HCT116 (cell line): ENCODE measurements at regions not wholly inside any gene's neighbourhood (a gene's known extent, or its start where the extent isn't known, plus 50 kb on each side); places are given as distances from the start of the nearest gene placed in this dataset.

ENCODE experiments used
- ATAC-seq: fragments of 200-7000 bp; cut with Tn5 transposase; 2 replicates; pipeline ENCODE4 v1.9.1; 2020; ENCODE audit warnings: mild to moderate bottlenecking, moderate library complexity
- BruUV-seq: library from RNA; stranded (reverse); fragments of 400-500 nt; replicated peaks from 2 replicates; lab custom pipeline; 2021; lab: Mats Ljungman, UMichigan
- CTCF ChIA-PET: fragments of 300-600 bp; sonication (Branson Sonifier 250); formaldehyde crosslinking; loops from one replicate; lab custom pipeline; 2021; ENCODE audit warnings: antibody characterized with exemption; lab: Charles Lee
- POLR2A ChIA-PET: fragments of 300-600, 350-600 bp; sonication (Branson Sonifier 250); formaldehyde crosslinking; loops from one replicate; lab custom pipeline; 2021; ENCODE audit warnings: antibody characterized with exemption; lab: Charles Lee
- RAD21 ChIA-PET, 2 experiments: fragments of 300-600 bp; sonication (Branson Sonifier 250); formaldehyde crosslinking; loops; one replicate each; lab custom pipeline; 2023; ENCODE audit warnings: low total read pairs in 2 of 2; ENCODE audit not compliant: uncharacterized antibody in 2 of 2, unreplicated experiment in 2 of 2, low non-redundant PET in 1 of 2; lab: Charles Lee
- DNase-seq: peaks from one replicate; pipeline ENCODE4 v3.0.0-alpha.2; 2010; ENCODE audit warnings: low read depth, low spot score
- H2AFZ ChIP-seq: fragments of 200-600 bp; shearing (Covaris generic), sonication (generic); 2 replicates; pipeline ENCODE4 v1.6.1; 2017; ENCODE audit warnings: low read depth, mixed run types, mixed read lengths, antibody characterized with exemption, low read length; ENCODE audit not compliant: poor library complexity, severe bottlenecking
- H3K27ac ChIP-seq: 2 replicates; pipeline ENCODE4 v1.5.1; 2012; ENCODE audit warnings: low read depth, low read length
- H3K27me3 ChIP-seq: fragments of 200-600 bp; sonication (generic); 2 replicates; pipeline ENCODE4 v1.6.1; 2016; ENCODE audit warnings: mixed run types, low read length, mixed read lengths; ENCODE audit not compliant: insufficient read depth
- H3K36me3 ChIP-seq, 2 experiments: fragments of 200-500 bp in 1 of 2; fragments of 200-600 bp in 1 of 2; sonication (Bioruptor generic) in 1 of 2; sonication (generic) in 1 of 2; 2 replicates each; pipeline versions ENCODE4 v1.5.1 to v1.6.1; 2014 to 2016; ENCODE audit warnings: low read length in 2 of 2, inconsistent platforms in 1 of 2, mixed read lengths in 1 of 2, mixed run types in 1 of 2; ENCODE audit not compliant: insufficient read depth in 2 of 2, control insufficient read depth in 1 of 2
- H3K4me1 ChIP-seq, 2 experiments: fragments of 200-600 bp in 1 of 2; sonication (generic) in 1 of 2; 2 replicates each; pipeline versions ENCODE4 v1.5.1 to v1.6.1; 2012 to 2017; ENCODE audit warnings: low read length in 2 of 2, inconsistent platforms in 1 of 2, mild to moderate bottlenecking in 1 of 2, mixed read lengths in 1 of 2, mixed run types in 1 of 2, moderate library complexity in 1 of 2; ENCODE audit not compliant: insufficient read depth in 2 of 2, control insufficient read depth in 1 of 2
- H3K4me2 ChIP-seq: fragments of 200-600 bp; sonication (generic); 2 replicates; pipeline ENCODE4 v1.6.1; 2017; ENCODE audit warnings: mixed run types, low read length, mixed read lengths
- H3K4me3 ChIP-seq, 2 experiments: fragments of 200-600 bp in 1 of 2; sonication (generic) in 1 of 2; replicated peaks in 1 of 2; 2 replicates each; pipeline ENCODE4 v1.5.1; 2011 to 2016; ENCODE audit warnings: low read length in 2 of 2, control low read depth in 1 of 2, low read depth in 1 of 2, mild to moderate bottlenecking in 1 of 2, mixed read lengths in 1 of 2, mixed run types in 1 of 2
- H3K79me2 ChIP-seq: fragments of 200-600 bp; sonication (generic); 2 replicates; pipeline ENCODE4 v1.6.1; 2017; ENCODE audit warnings: mild to moderate bottlenecking, mixed run types, low read length, moderate library complexity, mixed read lengths; ENCODE audit not compliant: insufficient read depth
- H3K9ac ChIP-seq: fragments of 200-600 bp; sonication (generic); 2 replicates; pipeline ENCODE4 v1.6.1; 2016; ENCODE audit warnings: low read length, mixed read lengths
- H3K9me2 ChIP-seq: fragments of 200-600 bp; sonication (generic), shearing (Covaris generic); 2 replicates; pipeline ENCODE4 v1.6.1; 2017; ENCODE audit warnings: mixed run types, mild to moderate bottlenecking, moderate library complexity; ENCODE audit not compliant: insufficient read depth
- H3K9me3 ChIP-seq, 2 experiments: fragments of 200-500 bp in 1 of 2; fragments of 200-600 bp in 1 of 2; sonication (Bioruptor generic) in 1 of 2; sonication (generic) in 1 of 2; 2 replicates each; pipeline ENCODE4 v1.6.1; 2014 to 2017; ENCODE audit warnings: low read length in 2 of 2, mixed read lengths in 2 of 2, inconsistent platforms in 1 of 2, low read depth in 1 of 2, mild to moderate bottlenecking in 1 of 2, mixed run types in 1 of 2, moderate library complexity in 1 of 2; ENCODE audit not compliant: control insufficient read depth in 1 of 2, insufficient read depth in 1 of 2
- H4K20me1 ChIP-seq: fragments of 200-600 bp; sonication (generic), shearing (Covaris generic); 2 replicates; pipeline ENCODE4 v1.6.1; 2017; ENCODE audit warnings: mixed run types, mild to moderate bottlenecking, moderate library complexity; ENCODE audit not compliant: insufficient read depth
- ELF1 ChIP-seq: IDR thresholded peaks from 2 replicates; pipeline ENCODE4 v1.6.1; 2012; ENCODE audit warnings: low read depth, borderline replicate concordance
- EZH2 ChIP-seq: fragments of 200-600 bp; sonication (generic); IDR thresholded peaks from 2 replicates; pipeline ENCODE4 v1.6.1; 2017; ENCODE audit warnings: antibody characterized with exemption, mixed run types
- EZH2phosphoT487 ChIP-seq: fragments of 200-600 bp; IDR thresholded peaks from 2 replicates; pipeline ENCODE4 v1.6.1; 2018; ENCODE audit warnings: antibody characterized with exemption, borderline replicate concordance
- POLR2A ChIP-seq: IDR thresholded peaks from 2 replicates; pipeline ENCODE4 v1.7.0; 2011; ENCODE audit warnings: borderline replicate concordance; ENCODE audit not compliant: insufficient read depth, insufficient read length; ENCODE audit errors: extremely low read depth
- RAD21 ChIP-seq: IDR thresholded peaks from 2 replicates; pipeline ENCODE4 v1.6.1; 2012; ENCODE audit warnings: low read depth, mild to moderate bottlenecking
- SIN3A ChIP-seq: IDR thresholded peaks from 2 replicates; pipeline ENCODE4 v1.6.1; 2012; ENCODE audit warnings: low read depth
- SRF ChIP-seq: IDR thresholded peaks from 2 replicates; pipeline ENCODE4 v1.6.1; 2012; ENCODE audit warnings: low read depth
- intact Hi-C: fragments of 100-400 bp; cut with micrococcal nuclease; formaldehyde crosslinking; loops from 2 replicates; pipeline ENCODE4 v1.10.0; 2022
- TF ChIP-seq, protein P1 (sequence below): IDR thresholded peaks from 2 replicates; pipeline ENCODE4 v1.6.1; 2012
- TF ChIP-seq, protein P2 (sequence below), 3 experiments: fragments of 200-600 bp in 1 of 3; sonication (generic) in 1 of 3; IDR thresholded peaks in 2 of 3; conservative IDR thresholded peaks in 1 of 3; 2 replicates each; pipeline ENCODE4 v1.5.1; 2012 to 2017; ENCODE audit warnings: low read depth in 2 of 3, low read length in 2 of 3, antibody characterized with exemption in 1 of 3, borderline replicate concordance in 1 of 3, control low read depth in 1 of 3, mild to moderate bottlenecking in 1 of 3, mixed read lengths in 1 of 3, mixed run types in 1 of 3, moderate library complexity in 1 of 3; ENCODE audit not compliant: insufficient read depth in 1 of 3

DNA sequence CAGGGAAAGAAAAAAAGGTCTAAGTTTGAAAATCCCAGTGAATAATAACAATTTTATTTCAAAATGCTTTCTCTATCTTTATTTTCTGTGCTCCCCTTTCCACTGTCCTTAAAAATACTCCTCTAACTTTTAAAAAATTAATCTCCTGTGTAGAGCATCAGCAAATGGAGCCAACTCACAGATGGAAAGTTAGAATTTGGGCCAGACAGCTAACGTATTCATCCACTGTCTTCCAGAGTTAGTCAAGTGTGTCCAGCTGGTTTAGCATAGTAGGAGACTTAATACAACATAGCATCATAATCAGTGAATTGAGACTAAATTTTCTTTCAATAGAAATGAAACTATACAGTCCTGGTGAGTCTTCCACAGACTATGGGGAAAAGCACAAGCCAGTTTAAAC is 419.0 kb upstream of the LRRC7 start:
- no peak overlapping the region for H3K4me3 ChIP-seq
- no peak for TF ChIP-seq EZH2phosphoT487
- TF ChIP-seq POLR2A, result no peak
- TF ChIP-seq SRF, result no peak
- no peak for TF ChIP-seq RAD21
- no peak for TF ChIP-seq EZH2
- TF ChIP-seq, protein P1, sequence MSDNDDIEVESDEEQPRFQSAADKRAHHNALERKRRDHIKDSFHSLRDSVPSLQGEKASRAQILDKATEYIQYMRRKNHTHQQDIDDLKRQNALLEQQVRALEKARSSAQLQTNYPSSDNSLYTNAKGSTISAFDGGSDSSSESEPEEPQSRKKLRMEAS, result no peak
- TF ChIP-seq ELF1, result no peak
- TF ChIP-seq, protein P2, sequence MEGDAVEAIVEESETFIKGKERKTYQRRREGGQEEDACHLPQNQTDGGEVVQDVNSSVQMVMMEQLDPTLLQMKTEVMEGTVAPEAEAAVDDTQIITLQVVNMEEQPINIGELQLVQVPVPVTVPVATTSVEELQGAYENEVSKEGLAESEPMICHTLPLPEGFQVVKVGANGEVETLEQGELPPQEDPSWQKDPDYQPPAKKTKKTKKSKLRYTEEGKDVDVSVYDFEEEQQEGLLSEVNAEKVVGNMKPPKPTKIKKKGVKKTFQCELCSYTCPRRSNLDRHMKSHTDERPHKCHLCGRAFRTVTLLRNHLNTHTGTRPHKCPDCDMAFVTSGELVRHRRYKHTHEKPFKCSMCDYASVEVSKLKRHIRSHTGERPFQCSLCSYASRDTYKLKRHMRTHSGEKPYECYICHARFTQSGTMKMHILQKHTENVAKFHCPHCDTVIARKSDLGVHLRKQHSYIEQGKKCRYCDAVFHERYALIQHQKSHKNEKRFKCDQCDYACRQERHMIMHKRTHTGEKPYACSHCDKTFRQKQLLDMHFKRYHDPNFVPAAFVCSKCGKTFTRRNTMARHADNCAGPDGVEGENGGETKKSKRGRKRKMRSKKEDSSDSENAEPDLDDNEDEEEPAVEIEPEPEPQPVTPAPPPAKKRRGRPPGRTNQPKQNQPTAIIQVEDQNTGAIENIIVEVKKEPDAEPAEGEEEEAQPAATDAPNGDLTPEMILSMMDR (IDR thresholded peaks at IDR 0.05 in 2 of 3, conservative IDR thresholded peaks at IDR 0.05 in 1 of 3; ENCODE audit: borderline replicate concordance in 1 of 3, insufficient read depth in 1 of 3, low read depth in 2 of 3, low read length in 2 of 3), result no peak
- TF ChIP-seq SIN3A, result no peak
- H3K27ac ChIP-seq, result no peak overlapping the region
- no peaks in the 10 kb centered on the region for H3K79me2 ChIP-seq
- no peaks in the 10 kb centered on the region for H3K36me3 ChIP-seq
- H3K9me2 ChIP-seq, result no peaks in the 10 kb centered on the region
- DNase-seq (no peak), ATAC-seq (no peak)
- BruUV-seq, result no TSS peak
- intact Hi-C loops, result no loop called here
- no peaks in the 10 kb centered on the region for H3K4me1 ChIP-seq
- ChIA-PET RAD21 (no interaction called here), CTCF (no interaction called here), POLR2A (no interaction called here)
- no peaks in the 10 kb centered on the region for H3K9me3 ChIP-seq
- H2AFZ ChIP-seq, result no peak overlapping the region
- no peaks in the 10 kb centered on the region for H4K20me1 ChIP-seq
- H3K4me2 ChIP-seq, result no peak overlapping the region
- no peak overlapping the region for H3K9ac ChIP-seq
- H3K27me3 ChIP-seq, result no peaks in the 10 kb centered on the region; the same call in 1 of the 2 replicates
